NCI-H1694 treated with DMSO at 0.1 percent for 48 hours (cell line): ENCODE measurements at regions not wholly inside any gene's neighbourhood (a gene's known extent, or its start where the extent isn't known, plus 50 kb on each side); places are given as distances from the start of the nearest gene placed in this dataset.

Experiments used
- DNase-seq: peaks from one replicate; lab custom pipeline; 2025; lab: John Stamatoyannopoulos, UW

DNA sequence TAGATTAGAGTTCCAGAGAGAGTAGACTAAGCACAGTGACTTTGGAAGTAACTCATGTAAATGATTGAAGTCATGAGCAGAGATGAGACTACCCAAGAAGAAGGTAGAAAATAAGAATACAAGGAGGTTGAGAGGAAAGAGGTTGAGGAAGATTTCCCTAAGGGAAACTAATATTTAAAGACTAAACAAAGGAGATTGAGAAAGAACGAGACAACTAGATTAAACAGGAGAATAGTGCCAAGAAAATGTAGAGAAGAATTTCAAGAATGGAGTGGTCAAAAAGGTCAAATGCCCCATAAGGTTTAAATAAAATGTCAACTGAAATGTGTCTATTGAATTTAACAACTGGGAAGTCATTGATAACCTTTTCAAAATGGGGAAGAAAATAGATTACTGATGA lies 59.0 kb downstream of the RPS29 start:
- no peak for DNase-seq

DNA sequence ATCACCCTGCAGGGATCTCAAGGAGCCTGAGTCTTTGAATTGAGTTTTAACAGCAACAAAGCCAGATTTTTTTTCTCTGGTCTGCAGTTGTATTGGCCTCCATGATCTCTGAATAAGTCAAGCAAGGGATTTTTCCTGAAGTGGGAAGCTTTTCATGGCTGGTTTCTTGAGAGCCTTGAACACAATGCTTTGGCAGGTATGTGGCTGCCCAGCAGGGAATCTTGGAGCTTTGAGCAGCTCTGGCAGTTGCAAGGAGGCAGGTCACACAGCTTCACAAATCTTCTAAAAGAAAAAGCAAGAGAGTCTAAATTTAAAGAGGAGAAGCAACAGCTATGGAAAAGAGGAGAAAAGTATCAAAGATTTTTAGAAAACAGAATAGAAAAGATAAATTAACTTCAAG lies 60.1 kb downstream of the RPS29 start:
- no peak for DNase-seq

DNA sequence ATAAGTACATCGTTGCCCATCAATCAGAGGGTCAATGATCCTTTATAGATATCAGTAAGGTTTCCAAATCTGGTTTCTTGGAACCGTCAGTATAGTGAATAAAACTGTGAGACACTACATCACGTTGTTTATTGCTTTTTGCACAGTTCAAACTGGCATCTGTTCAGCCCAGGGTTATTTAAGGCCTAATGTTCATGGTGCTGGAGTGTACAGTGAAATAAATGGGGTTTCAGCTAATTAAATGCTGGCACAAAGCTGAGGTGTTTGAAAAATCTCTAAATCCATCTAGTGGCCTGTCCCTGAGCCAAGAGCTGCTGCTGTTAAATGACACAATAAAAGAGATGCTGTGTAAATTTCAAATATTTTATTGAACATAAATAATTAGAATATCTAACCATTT lies 69.9 kb downstream of the RPS29 start:
- peak; percentile 94 for DNase-seq

DNA sequence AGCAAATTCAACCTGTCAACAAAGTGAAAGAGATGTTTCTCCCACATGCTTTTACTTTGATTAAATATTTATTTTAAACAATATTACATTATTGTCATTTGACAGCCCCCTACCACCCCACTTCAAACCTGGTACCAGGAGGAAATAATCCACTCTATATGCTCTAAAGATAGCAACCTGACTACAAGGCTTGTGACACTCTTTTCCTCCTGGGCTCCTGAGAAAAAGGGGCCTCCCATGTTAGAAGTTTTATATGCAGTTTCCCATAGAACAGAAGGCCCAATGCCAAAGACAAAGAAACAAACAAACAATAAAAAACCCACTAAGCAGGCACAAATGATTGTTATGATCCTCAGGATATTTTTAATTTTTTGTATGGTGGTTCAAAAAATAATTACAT lies 73.6 kb downstream of the RPS29 start:
- no peak for DNase-seq

DNA sequence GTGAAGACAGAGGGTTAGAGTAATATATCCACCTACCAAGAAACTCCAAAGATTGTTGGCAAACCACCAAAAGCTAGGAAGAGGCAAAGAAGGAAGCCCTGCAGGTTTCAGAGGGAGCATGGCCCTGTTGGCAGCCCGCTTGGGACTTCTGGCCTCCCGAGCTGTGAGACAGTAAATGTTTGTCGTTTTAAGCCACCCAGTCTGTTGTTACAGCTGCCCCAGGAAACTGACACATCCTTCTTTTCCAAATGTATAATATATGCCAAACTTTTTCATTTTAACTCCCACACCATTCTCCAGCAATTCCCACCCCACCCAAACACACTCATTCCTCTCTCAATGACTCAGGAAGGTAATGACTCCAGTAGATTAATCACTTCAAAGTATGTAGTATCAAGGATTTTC lies 74.0 kb downstream of the RPS29 start:
- DNase-seq, result no peak

DNA sequence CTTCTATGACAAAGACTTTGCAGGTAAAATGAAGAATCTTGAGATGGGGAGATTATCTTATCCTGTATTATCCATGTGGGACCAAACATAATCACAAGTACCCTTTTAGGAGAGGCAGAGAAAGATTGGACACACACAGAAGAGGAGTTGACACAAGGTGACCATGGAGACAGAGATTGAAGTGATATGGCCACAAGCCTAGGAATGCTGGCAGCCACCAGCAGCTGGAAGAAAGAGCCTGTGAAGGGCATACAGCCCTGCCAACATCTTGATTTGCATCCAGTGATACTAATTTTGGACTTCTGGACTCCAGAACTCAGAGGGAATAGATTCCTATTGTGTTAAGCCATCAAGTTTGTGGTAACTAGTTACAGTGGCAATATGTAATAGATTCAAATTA lies 78.1 kb downstream of the RPS29 start:
- no peak for DNase-seq

DNA sequence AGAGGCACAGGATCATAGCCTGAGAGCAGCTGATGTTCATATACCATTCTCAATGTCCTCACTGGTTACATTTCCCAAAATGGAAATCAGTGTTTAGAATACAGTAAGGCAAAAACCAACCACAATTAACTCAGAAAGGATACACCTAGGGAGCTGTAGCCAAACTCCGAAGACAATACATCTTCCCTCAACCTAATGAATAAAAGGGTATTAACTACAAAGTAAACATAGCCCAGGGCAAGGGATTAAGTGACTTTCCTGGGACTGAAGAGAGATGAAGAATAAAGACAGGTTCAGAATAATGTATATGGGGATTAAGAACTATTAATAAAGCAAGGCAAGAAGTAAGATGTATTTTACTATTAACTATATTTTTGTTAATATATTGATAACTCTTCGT lies 79.5 kb downstream of the RPS29 start:
- DNase-seq, result no peak

DNA sequence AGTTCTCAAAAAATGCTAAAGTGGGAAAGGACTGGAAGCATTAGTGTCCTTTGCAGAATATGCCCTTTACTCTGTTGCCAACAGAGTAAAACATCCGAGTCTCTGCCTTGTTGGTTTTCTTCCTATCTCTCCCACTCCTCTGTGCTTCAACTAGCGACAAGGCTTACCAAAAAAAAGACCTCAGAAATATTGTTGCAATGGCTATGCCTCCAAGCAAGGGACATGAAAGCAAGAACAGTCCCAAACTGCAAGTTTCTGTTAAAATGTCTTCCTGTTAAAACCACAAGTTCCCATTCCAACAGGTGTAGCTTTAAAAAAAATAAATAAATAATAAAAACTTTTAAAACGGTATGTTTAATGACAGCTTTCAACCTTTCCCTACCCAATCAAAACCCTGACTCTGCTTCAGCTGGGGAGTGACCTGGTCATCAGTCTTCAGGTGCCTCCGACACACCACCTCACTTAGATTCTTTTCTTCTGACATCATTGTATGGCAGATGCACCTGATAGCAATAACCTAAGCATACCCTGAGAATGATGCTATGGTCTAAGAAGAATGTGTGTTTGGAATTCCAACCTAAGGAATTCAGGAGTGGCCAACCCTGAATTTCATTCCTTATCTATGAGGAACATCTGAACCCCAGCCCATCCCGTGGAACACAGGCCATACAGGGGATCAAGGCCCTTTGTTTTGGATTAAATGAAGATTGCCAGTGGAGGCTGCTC lies 81.0 kb downstream of the RPS29 start:
- DNase-seq, result no peak

DNA sequence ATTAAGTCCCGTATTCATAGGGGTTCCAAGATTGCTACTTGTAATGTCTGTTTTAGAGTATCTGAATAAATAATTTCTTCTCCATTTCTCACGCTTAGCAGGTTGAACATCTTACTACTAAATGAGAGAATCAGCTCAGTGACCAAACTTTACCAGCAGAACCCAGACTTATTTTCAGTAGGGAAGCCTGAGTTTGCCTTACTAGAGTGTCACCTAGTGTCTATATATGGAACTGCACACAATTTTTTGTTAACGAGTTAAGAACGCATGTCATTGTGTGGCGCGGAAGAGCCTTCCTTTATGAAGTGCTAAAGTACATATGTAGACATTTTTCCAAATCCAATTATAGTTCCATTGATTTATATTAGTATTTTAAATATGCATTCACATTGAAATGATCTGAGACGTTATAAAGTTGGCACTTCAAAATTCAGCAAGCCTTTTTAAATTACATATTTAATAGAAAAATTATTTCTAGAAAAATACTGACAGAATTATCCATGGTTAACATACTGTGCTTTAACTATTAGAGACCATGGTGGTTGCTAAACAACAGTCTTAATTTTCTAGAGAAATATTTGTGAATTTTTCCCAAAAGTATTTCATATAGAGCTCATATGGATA lies 88.3 kb downstream of the RPS29 start:
- peak; percentile 89 for DNase-seq

DNA sequence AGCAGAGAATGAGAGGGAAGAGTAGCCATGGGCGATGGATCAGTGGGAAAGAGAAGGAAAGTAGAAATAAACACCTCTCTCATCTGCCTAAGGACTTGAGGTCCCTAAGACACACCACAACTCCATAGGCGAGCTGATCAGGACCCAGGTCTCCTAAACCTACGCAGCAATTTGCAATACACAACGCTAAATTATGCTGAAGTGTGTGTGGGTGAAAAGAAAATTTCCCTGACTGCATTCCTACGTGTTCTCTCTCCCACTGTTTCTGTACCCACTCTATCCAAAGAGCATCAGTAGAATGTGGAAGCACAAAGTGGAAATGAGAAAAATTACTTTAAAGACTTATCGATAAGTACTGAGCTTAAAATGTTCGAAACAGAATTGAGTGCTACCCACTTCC lies 88.9 kb downstream of the RPS29 start:
- no peak for DNase-seq

DNA sequence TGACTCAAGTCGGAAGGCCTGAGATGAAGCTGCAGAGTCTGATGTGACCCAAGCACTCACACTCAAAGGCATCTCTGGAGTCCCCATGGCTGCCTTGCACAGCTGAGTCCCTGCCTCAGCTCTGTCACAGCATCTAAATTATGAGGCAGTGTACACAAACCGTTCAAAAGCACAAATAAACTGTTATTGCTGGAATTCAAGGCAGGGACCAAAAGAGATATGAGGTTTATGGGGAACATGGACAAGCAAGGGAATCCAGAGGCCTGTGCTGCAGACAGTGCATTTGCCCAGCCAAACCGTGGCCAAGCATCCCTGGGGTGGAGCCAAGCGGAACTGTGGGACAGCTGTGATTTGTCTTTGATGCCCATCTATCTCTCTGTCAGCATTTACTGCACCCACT lies 91.3 kb downstream of the RPS29 start:
- DNase-seq, result no peak

DNA sequence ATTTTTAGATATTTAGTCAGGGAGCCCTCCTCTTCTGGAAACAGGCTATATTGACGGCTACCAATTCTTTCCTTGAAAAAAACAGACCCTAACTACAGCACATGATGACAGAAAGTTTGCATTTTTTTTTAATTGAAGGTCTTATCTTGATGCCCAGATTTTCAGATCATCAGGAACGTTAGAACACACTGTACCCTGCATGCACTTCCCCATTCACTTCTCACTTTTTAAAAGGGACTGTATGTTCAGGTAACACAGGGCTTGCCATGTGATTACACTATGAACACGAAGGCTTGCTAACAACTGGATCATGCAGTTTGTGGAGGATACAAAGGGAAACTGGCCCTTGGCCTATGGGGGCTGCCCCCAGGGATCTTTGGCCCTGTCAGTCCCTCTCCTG lies 92.6 kb downstream of the RPS29 start:
- no peak for DNase-seq

DNA sequence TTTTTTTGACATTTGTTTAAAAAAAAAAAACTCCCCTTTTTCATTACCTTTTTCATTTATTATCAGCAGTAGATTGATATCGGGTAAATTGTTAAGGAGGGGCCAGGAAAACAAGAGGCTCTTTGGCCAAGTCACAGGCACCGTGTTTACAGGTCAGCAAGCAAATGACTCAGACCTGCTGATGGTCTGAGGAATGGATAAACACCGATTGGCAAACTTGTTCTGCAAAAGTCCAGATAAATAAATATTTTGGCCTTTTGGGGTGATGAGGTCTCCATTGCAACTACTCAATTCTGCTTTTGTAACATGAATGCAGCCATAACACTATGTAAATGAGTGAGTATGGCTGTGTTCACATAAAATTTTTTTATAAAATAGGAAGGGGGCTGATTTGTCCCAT lies 94.0 kb downstream of the RPS29 start:
- DNase-seq, result no peak

DNA sequence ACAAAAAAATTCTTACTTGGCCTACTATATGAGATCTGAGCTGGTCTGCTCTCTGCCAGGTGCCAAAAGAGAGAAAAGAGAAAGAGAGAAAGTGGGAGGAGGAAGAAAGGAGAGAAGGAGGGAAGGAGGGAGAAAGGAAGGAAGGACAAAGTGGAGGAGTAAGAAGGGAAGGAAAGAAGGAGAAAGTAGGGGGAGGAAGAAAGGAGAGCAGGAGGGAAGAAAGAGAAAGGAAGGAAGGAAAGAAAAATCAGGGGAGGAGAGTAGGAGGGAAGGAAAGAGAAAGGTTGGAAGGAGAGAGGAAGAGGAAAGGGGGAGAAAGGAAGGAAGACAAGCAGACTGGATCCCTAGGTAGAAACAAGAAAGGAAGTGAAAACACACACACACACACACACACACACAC lies 96.8 kb downstream of the RPS29 start:
- no peak for DNase-seq

DNA sequence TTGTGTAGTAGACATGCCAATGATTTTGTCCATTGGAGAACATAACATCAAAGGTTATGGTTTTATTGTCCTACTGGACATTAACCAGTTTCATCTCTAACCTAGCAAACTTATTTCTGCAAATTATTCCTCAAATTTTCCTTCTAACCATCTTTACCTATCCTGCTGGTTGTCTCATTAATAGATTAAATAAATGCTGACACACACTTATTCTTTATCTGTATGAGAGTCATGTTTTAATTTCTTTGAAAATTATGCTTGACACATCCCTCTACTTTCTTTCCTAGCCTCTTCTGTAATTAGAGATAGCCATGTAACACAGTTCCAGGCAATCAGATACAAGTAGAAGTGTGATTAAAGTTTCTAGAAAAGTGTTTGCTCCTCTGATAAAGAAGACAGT lies 98.9 kb downstream of the RPS29 start:
- DNase-seq, result no peak

DNA sequence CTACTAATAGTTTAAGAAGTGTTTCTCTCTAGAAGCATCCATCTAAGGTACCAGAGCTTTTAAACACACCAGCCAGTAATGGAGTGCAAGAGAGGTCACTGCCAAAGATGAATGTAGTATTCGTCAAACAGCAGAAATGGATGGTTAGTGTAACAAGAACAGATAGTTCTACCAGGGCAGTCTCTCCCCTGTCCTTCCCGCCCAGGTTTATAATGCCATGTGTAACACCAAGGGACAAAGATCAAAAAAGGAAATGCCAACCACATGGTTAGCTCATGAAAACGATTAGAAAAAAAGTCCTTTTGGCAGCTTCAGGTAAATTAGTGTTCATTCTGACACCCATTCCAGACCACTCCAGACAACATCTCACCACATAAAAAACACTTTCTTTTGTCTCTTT lies 100.9 kb downstream of the RPS29 start:
- DNase-seq, result no peak

DNA sequence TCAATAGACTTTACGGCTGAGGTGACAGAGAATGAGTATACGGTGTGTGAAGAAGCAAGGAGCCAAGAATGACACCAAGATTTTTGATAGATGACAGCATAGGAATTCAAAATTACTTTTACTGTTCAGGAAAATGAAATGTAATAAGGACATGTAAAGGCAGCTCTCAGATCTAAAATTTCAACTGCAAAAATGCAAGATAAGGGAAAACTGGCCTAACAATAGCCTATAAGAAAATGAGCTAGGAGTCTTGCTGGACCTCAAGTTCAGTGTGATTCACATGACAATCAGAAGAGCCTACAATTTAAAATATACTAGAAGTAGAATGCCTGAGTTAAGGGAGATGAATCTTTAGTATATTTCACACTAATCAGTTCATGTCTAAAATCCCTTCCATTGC lies 102.0 kb downstream of the RPS29 start:
- no peak for DNase-seq

DNA sequence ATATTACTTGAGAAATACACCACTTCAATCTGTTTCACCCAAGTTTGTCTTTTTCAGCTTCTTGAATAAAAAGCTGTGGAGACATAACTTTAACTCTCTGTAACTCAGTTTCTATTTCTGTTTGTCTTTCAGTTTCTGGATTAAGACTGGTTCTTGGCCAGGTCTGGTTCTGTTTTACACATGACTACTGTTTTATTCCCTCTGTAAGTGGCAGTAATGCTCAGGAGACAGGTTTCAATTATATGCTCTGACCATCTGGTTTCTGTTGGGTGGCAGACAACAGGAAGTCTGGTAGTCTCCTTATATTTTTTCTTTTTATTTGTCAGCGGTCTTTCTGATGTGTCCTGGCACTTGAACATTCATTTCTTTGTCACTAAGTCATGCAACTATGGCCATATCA lies 102.9 kb downstream of the RPS29 start:
- no peak for DNase-seq

DNA sequence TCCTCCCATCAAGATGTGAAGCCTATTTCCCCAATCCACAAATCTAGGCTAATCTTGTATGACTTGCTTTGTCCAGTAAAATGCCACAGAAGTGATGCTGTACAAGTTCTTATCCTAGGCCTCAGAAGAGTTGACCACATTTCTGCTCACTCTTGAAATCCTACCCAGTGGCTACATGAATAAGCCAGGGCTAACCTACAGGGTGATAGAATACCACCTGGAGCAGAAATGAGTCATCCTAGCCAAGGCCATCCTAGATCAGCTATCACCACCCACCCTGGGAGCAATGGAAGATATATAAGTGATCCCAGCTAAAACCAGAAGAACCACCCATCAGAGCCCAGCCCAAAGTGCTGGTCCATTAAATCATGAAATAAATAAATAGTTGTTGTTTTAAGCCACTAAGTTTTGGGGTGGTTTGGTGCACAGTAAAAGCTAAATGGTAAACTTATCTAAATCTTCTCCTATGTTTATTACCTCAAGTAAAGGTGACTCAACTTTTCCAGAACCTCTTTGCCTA lies 105.1 kb downstream of the RPS29 start:
- no peak for DNase-seq

DNA sequence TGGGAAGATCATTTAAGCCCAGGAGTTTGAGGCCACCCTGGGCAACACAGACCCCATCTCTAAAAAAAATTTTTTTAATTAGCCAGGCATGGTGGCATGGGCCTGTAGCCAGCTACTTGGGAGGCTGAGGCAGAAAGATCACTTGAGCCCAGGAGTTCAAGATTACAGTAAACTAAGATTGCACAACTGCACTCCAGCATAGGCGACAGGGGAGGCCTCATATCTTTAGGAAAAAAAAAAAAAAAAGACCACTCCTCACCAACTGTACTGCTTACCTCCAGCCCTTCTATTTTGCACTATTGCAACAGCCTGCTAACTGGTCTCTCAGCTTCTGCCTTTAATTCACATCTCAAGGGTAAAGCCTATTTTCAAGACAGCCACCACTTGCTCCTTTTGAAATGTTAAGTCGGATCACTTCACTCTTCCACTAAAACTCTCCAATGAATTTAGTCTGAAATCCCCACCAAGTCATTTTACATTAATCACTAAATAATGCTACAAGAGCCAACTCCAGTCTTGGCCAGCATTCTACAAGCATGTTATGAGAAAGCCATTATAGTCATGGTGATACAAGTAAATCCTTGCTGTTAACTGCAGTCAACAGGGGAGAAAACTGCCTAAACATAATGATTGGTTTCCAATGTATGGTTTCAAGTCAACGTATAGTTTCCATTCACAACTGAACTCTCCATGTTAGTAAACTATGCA lies 106.0 kb downstream of the RPS29 start:
- DNase-seq, result no peak

DNA sequence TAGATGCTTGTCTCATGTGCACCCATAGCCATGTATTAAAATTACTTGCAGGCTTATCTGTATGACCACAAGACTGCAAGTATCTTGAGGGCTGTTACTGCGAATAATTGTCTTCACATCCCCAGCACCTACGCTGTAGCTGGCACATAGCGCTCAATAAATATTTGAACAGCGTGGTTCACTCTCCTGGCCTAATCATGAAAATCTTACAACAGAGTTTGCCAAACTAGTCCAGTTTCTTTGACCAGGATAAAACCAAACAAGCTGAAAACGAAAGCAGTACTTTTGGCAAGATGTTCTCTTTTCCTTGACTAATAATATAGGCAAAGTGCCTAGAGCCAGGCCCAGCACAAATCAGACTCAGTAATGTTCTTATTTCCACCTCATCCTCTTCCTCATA lies 106.7 kb downstream of the RPS29 start:
- no peak for DNase-seq

DNA sequence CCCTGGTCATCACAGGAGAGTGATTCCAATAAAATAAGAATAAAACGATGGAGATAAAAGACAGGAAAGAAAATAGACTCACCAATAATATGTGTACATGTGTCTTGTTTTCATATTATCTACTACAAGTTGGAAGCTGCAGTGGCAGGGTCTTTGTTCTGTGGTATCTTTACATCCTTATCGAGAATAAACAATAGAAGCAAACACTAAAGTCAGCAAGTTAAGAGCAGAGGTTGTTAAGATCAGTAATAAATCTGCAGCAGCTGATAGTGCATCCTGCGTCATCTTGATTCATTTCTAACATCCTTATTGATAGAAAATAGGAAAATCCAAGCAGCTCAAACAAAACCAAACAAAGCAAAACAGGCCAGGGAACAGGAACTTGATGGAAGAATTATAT lies 107.4 kb downstream of the RPS29 start:
- DNase-seq, result no peak

DNA sequence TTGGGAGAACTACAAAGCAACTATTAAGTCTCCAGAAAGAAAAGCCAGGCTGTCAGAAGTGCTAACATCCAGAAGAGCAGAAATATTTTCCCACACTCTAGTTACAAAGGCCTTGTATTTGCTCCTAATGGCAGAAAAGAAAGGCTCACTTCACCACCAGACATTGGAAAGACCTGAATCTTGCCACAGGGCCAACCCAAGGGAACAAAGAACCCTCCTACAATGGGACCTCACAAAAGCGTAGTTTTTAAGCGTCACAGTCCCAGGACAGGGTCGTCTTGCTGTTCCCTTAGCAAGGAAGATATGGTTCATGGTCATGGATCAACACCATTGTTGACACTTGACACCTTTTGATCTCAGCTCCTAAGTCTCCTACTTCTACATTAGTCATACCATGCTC lies 119.1 kb downstream of the RPS29 start:
- DNase-seq, result no peak
